HCT116 (cell line): ENCODE measurements at regions not wholly inside any gene's neighbourhood (a gene's known extent, or its start where the extent isn't known, plus 50 kb on each side); places are given as distances from the start of the nearest gene placed in this dataset.

Experiments used
- EGR1 ChIP-seq: IDR thresholded peaks from 2 replicates; pipeline ENCODE4 v1.6.1; 2012; ENCODE audit warnings: low read depth
- EZH2 ChIP-seq: fragments of 200-600 bp; sonication (generic); IDR thresholded peaks from 2 replicates; pipeline ENCODE4 v1.6.1; 2017; ENCODE audit warnings: antibody characterized with exemption, mixed run types
- POLR2A ChIP-seq: IDR thresholded peaks from 2 replicates; pipeline ENCODE4 v1.7.0; 2011; ENCODE audit warnings: borderline replicate concordance; ENCODE audit not compliant: insufficient read depth, insufficient read length; ENCODE audit errors: extremely low read depth
- POLR2AphosphoS5 ChIP-seq: IDR thresholded peaks from 2 replicates; pipeline ENCODE4 v1.6.1; 2011; ENCODE audit warnings: mild to moderate bottlenecking, low read depth, low read length, moderate library complexity
- TF ChIP-seq, protein P1 (sequence below), 3 experiments: fragments of 200-600 bp in 1 of 3; sonication (generic) in 1 of 3; IDR thresholded peaks in 2 of 3; conservative IDR thresholded peaks in 1 of 3; 2 replicates each; pipeline ENCODE4 v1.5.1; 2012 to 2017; ENCODE audit warnings: low read depth in 2 of 3, low read length in 2 of 3, antibody characterized with exemption in 1 of 3, borderline replicate concordance in 1 of 3, control low read depth in 1 of 3, mild to moderate bottlenecking in 1 of 3, mixed read lengths in 1 of 3, mixed run types in 1 of 3, moderate library complexity in 1 of 3; ENCODE audit not compliant: insufficient read depth in 1 of 3
- TF ChIP-seq, protein P2 (sequence below): IDR thresholded peaks from 2 replicates; pipeline ENCODE4 v1.6.1; 2012; ENCODE audit warnings: low read depth
- TF ChIP-seq, protein P3 (sequence below): IDR thresholded peaks from 2 replicates; pipeline ENCODE4 v1.6.1; 2012

- TF ChIP-seq POLR2A (no peak), POLR2AphosphoS5 (no peak), EGR1 (no peak), EZH2 (no peak)
- TF ChIP-seq, protein P1, sequence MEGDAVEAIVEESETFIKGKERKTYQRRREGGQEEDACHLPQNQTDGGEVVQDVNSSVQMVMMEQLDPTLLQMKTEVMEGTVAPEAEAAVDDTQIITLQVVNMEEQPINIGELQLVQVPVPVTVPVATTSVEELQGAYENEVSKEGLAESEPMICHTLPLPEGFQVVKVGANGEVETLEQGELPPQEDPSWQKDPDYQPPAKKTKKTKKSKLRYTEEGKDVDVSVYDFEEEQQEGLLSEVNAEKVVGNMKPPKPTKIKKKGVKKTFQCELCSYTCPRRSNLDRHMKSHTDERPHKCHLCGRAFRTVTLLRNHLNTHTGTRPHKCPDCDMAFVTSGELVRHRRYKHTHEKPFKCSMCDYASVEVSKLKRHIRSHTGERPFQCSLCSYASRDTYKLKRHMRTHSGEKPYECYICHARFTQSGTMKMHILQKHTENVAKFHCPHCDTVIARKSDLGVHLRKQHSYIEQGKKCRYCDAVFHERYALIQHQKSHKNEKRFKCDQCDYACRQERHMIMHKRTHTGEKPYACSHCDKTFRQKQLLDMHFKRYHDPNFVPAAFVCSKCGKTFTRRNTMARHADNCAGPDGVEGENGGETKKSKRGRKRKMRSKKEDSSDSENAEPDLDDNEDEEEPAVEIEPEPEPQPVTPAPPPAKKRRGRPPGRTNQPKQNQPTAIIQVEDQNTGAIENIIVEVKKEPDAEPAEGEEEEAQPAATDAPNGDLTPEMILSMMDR (IDR thresholded peaks at IDR 0.05 in 2 of 3, conservative IDR thresholded peaks at IDR 0.05 in 1 of 3; ENCODE audit: borderline replicate concordance in 1 of 3, insufficient read depth in 1 of 3, low read depth in 2 of 3, low read length in 2 of 3) = no peak
- TF ChIP-seq, protein P2, sequence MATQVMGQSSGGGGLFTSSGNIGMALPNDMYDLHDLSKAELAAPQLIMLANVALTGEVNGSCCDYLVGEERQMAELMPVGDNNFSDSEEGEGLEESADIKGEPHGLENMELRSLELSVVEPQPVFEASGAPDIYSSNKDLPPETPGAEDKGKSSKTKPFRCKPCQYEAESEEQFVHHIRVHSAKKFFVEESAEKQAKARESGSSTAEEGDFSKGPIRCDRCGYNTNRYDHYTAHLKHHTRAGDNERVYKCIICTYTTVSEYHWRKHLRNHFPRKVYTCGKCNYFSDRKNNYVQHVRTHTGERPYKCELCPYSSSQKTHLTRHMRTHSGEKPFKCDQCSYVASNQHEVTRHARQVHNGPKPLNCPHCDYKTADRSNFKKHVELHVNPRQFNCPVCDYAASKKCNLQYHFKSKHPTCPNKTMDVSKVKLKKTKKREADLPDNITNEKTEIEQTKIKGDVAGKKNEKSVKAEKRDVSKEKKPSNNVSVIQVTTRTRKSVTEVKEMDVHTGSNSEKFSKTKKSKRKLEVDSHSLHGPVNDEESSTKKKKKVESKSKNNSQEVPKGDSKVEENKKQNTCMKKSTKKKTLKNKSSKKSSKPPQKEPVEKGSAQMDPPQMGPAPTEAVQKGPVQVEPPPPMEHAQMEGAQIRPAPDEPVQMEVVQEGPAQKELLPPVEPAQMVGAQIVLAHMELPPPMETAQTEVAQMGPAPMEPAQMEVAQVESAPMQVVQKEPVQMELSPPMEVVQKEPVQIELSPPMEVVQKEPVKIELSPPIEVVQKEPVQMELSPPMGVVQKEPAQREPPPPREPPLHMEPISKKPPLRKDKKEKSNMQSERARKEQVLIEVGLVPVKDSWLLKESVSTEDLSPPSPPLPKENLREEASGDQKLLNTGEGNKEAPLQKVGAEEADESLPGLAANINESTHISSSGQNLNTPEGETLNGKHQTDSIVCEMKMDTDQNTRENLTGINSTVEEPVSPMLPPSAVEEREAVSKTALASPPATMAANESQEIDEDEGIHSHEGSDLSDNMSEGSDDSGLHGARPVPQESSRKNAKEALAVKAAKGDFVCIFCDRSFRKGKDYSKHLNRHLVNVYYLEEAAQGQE = peak; percentile 94
- TF ChIP-seq, protein P3, sequence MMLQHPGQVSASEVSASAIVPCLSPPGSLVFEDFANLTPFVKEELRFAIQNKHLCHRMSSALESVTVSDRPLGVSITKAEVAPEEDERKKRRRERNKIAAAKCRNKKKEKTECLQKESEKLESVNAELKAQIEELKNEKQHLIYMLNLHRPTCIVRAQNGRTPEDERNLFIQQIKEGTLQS = no peak
Observed at GRCh38 chr11:33500861-33501479, 199.7 kb downstream of the C11orf91 start.
